K562 (cell line): ENCODE measurements at regions not wholly inside any gene's neighbourhood (a gene's known extent, or its start where the extent isn't known, plus 50 kb on each side); places are given as distances from the start of the nearest gene placed in this dataset.

Experiments
- CBX1 ChIP-seq: sonication (generic); IDR thresholded peaks from 2 replicates; pipeline ENCODE4 v1.6.1; 2016; ENCODE audit warnings: antibody characterized with exemption, low read depth, mild to moderate bottlenecking
- CBX2 ChIP-seq: fragments of 200-600 bp; sonication (generic); IDR thresholded peaks from one replicate; pipeline ENCODE4 v1.6.1; 2012; ENCODE audit warnings: mild to moderate bottlenecking, low read length, inconsistent platforms; ENCODE audit not compliant: insufficient read depth, poor library complexity, severe bottlenecking
- DACH1 ChIP-seq: fragments of 450-650 bp; IDR thresholded peaks from 2 replicates; pipeline ENCODE4 v1.6.1; 2018; ENCODE audit not compliant: partially characterized antibody
- HNRNPH1 ChIP-seq: fragments of 200-400 bp; formaldehyde crosslinking; optimal IDR thresholded peaks from 2 replicates; pipeline ENCODE3; 2017; ENCODE audit warnings: low read depth, mild to moderate bottlenecking, low read length, moderate library complexity
- MAFG ChIP-seq: fragments of 450-650 bp; conservative IDR thresholded peaks from 2 replicates; pipeline ENCODE4 v1.6.1; 2016; ENCODE audit warnings: missing genetic modification characterization, missing compliant biosample characterization
- MTA2 ChIP-seq: fragments of 450-650 bp; IDR thresholded peaks from 2 replicates; pipeline ENCODE4 v1.6.1; 2016; ENCODE audit warnings: low read depth
- NFATC3 ChIP-seq: fragments of 450-650 bp; IDR thresholded peaks from 2 replicates; pipeline ENCODE4 v1.6.1; 2017; ENCODE audit warnings: mild to moderate bottlenecking
- PHB ChIP-seq: fragments of 250-450 bp; sonication (Bioruptor Pico); IDR thresholded peaks from 2 replicates; pipeline ENCODE4 v1.5.0; 2021
- PHB2 ChIP-seq: fragments of 450-650 bp; IDR thresholded peaks from 2 replicates; pipeline ENCODE4 v1.6.1; 2017; ENCODE audit warnings: low read depth
- PML ChIP-seq: IDR thresholded peaks from 2 replicates; pipeline ENCODE4 v1.6.1; 2012; ENCODE audit warnings: low read length, inconsistent platforms
- PTTG1 ChIP-seq: fragments of 450-650 bp; IDR thresholded peaks from 2 replicates; pipeline ENCODE4 v1.6.1; 2016; ENCODE audit warnings: low read depth, mild to moderate bottlenecking, missing genetic modification characterization, missing compliant biosample characterization
- STAT5B ChIP-seq: fragments of 250-450 bp; sonication (Bioruptor Pico); IDR thresholded peaks from 2 replicates; pipeline ENCODE4 v1.8.0; 2021; ENCODE audit warnings: mild to moderate bottlenecking, inconsistent platforms
- ZFPM2 ChIP-seq: fragments of 250-450 bp; sonication (Bioruptor Pico); IDR thresholded peaks from 2 replicates; pipeline ENCODE4 v1.5.1; 2022; ENCODE audit warnings: mild to moderate bottlenecking
- ZNF280B ChIP-seq: fragments of 250-450 bp; sonication (Bioruptor Pico); IDR thresholded peaks from 2 replicates; pipeline ENCODE4 v1.5.1; 2021; ENCODE audit warnings: mild to moderate bottlenecking
- ZNF282 ChIP-seq: sonication (generic); formaldehyde crosslinking; IDR thresholded peaks from 2 replicates; pipeline ENCODE4 v1.8.1; 2023; ENCODE audit warnings: missing genetic modification reagents
- ZNF347 ChIP-seq: fragments of 450-650 bp; formaldehyde crosslinking; IDR thresholded peaks from 2 replicates; pipeline ENCODE4 v1.4.0; 2020; ENCODE audit warnings: low read depth, mild to moderate bottlenecking, moderate library complexity
- ZNF695 ChIP-seq: fragments of 450-650 bp; formaldehyde crosslinking; IDR thresholded peaks from 2 replicates; pipeline ENCODE4 v1.4.0; 2020; ENCODE audit warnings: mild to moderate bottlenecking, moderate library complexity
- ZSCAN29 ChIP-seq: fragments of 450-650 bp; IDR thresholded peaks from 2 replicates; pipeline ENCODE4 v1.6.1; 2017
- TF ChIP-seq, protein P1 (sequence below): fragments of 450-650 bp; conservative IDR thresholded peaks from 2 replicates; pipeline ENCODE4 v1.6.1; 2016; ENCODE audit warnings: missing genetic modification characterization, low read depth, mild to moderate bottlenecking, missing compliant biosample characterization, moderate library complexity
- TF ChIP-seq, protein P2 (sequence below), 2 experiments: IDR thresholded peaks in 1 of 2; conservative IDR thresholded peaks in 1 of 2; 2 replicates each; pipeline ENCODE4 v1.6.1; 2016; ENCODE audit warnings: low read depth in 2 of 2, mild to moderate bottlenecking in 1 of 2, missing compliant biosample characterization in 1 of 2, missing genetic modification characterization in 1 of 2, moderate library complexity in 1 of 2

- TF ChIP-seq ZNF280B (CRISPR knock-in tag) = no peak
- no peak for TF ChIP-seq ZSCAN29
- TF ChIP-seq DACH1 = no peak
- TF ChIP-seq PHB2 = peak; percentile 75
- TF ChIP-seq ZNF347 = no peak
- no peak for TF ChIP-seq CBX1
- TF ChIP-seq HNRNPH1 = no peak
- TF ChIP-seq, protein P1, sequence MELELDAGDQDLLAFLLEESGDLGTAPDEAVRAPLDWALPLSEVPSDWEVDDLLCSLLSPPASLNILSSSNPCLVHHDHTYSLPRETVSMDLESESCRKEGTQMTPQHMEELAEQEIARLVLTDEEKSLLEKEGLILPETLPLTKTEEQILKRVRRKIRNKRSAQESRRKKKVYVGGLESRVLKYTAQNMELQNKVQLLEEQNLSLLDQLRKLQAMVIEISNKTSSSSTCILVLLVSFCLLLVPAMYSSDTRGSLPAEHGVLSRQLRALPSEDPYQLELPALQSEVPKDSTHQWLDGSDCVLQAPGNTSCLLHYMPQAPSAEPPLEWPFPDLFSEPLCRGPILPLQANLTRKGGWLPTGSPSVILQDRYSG (tag) = 0 out of 2 replicates have a peak, but pooled peaks have one; percentile 32
- TF ChIP-seq ZNF695 = no peak
- no peak for TF ChIP-seq ZFPM2
- TF ChIP-seq MAFG (tag) = no peak
- TF ChIP-seq, protein P2, sequence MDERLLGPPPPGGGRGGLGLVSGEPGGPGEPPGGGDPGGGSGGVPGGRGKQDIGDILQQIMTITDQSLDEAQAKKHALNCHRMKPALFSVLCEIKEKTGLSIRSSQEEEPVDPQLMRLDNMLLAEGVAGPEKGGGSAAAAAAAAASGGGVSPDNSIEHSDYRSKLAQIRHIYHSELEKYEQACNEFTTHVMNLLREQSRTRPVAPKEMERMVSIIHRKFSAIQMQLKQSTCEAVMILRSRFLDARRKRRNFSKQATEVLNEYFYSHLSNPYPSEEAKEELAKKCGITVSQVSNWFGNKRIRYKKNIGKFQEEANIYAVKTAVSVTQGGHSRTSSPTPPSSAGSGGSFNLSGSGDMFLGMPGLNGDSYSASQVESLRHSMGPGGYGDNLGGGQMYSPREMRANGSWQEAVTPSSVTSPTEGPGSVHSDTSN (CRISPR knock-in tag; IDR thresholded peaks at IDR 0.05; ENCODE audit: low read depth) = no peak
- TF ChIP-seq, protein P2 (tag; conservative IDR thresholded peaks at IDR 0.05; ENCODE audit: low read depth) = peak; percentile 52; the same call in 1 of the 2 replicates
- TF ChIP-seq STAT5B (CRISPR knock-in tag) = no peak
- peak; percentile 92 for TF ChIP-seq PML
- TF ChIP-seq NFATC3 = no peak
- no peak for TF ChIP-seq PHB (CRISPR knock-in tag)
- no peak for TF ChIP-seq PTTG1
- no peak for TF ChIP-seq ZNF282 (CRISPR knock-in tag)
- peak; percentile 82 for TF ChIP-seq MTA2
- no peak for TF ChIP-seq CBX2
Observed at GRCh38 chrX:120021927-120022326, 55.6 kb downstream of the RHOXF2B start (continued).
